ENCODE measurements at regions not wholly inside any gene's neighbourhood (a gene's known extent, or its start where the extent isn't known, plus 50 kb on each side); places are given as distances from the start of the nearest gene placed in this dataset.
A peak's percentile ranks its signal among the peaks of the same experiment; 100 is the strongest.

DNA sequence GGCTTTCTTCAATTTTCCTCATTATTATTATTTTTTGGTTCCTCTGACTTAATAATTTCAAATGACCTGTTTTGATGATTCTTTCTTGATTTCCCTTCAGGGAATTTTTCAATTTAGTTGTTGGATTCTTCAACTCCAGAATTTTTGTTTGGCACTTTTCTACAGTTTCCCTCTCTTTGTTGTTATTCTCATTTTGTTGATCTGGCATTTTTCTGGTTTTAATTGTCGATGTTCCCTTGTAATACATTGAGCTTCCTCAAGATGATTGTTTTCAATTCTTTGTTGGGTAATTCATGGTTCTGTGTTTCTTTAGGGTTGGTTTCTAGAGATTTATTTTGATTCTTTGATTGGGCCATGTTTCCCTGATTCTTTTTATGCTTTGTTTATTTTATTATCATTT is 67.8 kb upstream of the DNAJC1 start:
- no CpG with 5 or more reads among the region's 1 CpG for WGBS, 2 experiments (ENCODE audit: extremely low coverage in 2 of 2, insufficient read length in 1 of 2)
- H2BK120ac ChIP-seq (ENCODE audit: low read depth, low read length): no peak overlapping the region
- no peak overlapping the region for H2BK15ac ChIP-seq (ENCODE audit: low read depth, low read length)
- ChIA-PET POLR2A (ENCODE audit: unreplicated experiment) (no interaction called here), CTCF (interaction anchor here (0.6 kb wide), 1 partner anchor 29 kb away, joined by 3 read pairs; no protein-coding TSS in a partner anchor)
- H2AFZ ChIP-seq (replicated peaks; ENCODE audit: low read length, poor library complexity): no peak overlapping the region
- H3K14ac ChIP-seq (replicated peaks; ENCODE audit: low read depth, low read length): no peak overlapping the region
- H4K91ac ChIP-seq (ENCODE audit: insufficient read depth, low read depth, low read length): no peak overlapping the region
- no peak overlapping the region for H3K4me2 ChIP-seq (ENCODE audit: low read depth, low read length)
- H2AK9ac ChIP-seq (replicated peaks; ENCODE audit: low read depth, low read length, poor library complexity): no peak overlapping the region
- H3K36me3 ChIP-seq (ENCODE audit: control insufficient read depth, insufficient read depth, low read length): no peaks in the 10 kb centered on the region
- H3K23ac ChIP-seq (ENCODE audit: low read depth, low read length): no peak overlapping the region
- ATAC-seq (ENCODE audit: low read depth): no peak
- no peak overlapping the region for H3K56ac ChIP-seq (ENCODE audit: extremely low read depth, insufficient read depth, low read length)
- dilution Hi-C loops (cut with HindIII; ENCODE audit: low sequenced_read_pairs, unreplicated experiment) (no loop called here), in situ Hi-C loops (cut with MboI; ENCODE audit: low sequenced_read_pairs) (no loop called here), intact Hi-C loops (cut with micrococcal nuclease) (no loop called here)
- H4K8ac ChIP-seq (ENCODE audit: low read depth in 2 of 2, low read length in 2 of 2): no peak overlapping the region
- H3K27ac ChIP-seq (ENCODE audit: insufficient read depth, low read length): no peak overlapping the region
- no peak overlapping the region for H3K9ac ChIP-seq (ENCODE audit: low read depth, low read length)
- no peaks in the 10 kb centered on the region for H3K79me1 ChIP-seq (ENCODE audit: low read depth in 1 of 2, low read length in 2 of 2)
- no peaks in the 10 kb centered on the region for H4K20me1 ChIP-seq (ENCODE audit: insufficient read depth, low read length)
- no peak overlapping the region for H3K4me3 ChIP-seq (ENCODE audit: insufficient read depth, low read depth, low read length)
- no peaks in the 10 kb centered on the region for H3K4me1 ChIP-seq (ENCODE audit: control insufficient read depth, insufficient read depth, low read length)
- no peak overlapping the region for H3K18ac ChIP-seq (ENCODE audit: low read depth, low read length)
- H2BK20ac ChIP-seq (ENCODE audit: low read depth, low read length): no peak overlapping the region
- H3K27me3 ChIP-seq (ENCODE audit: control insufficient read depth, insufficient read depth, low read length): no peaks in the 10 kb centered on the region
- no peak overlapping the region for H2BK5ac ChIP-seq (ENCODE audit: low read depth, low read length, poor library complexity, severe bottlenecking)
- H3K4ac ChIP-seq (ENCODE audit: low read depth, low read length): no peak overlapping the region
- no peaks in the 10 kb centered on the region for H3K9me1 ChIP-seq (ENCODE audit: insufficient read depth, low read length)
- no peak overlapping the region for H2AK5ac ChIP-seq (ENCODE audit: low read depth, low read length)
- TF ChIP-seq NFE2L2 (IDR thresholded peaks at IDR 0.05; ENCODE audit: low read depth, low read length) (no peak), MAFK (IDR thresholded peaks at IDR 0.05; ENCODE audit: low read depth, low read length) (peak; percentile 8; the same call in 1 of the 2 replicates)
- no peak overlapping the region for H4K5ac ChIP-seq (ENCODE audit: low read depth, low read length)
- DNase-seq: no peak
- no TSS peak for BruUV-seq (replicated peaks)
- H3K9me3 ChIP-seq (ENCODE audit: control insufficient read depth, insufficient read depth, low read length): no peaks in the 10 kb centered on the region

Measured in IMR-90 (cell line).